Esophagus squamous epithelium (tissue), 4 donors: ENCODE measurements at regions not wholly inside any gene's neighbourhood (a gene's known extent, or its start where the extent isn't known, plus 50 kb on each side); places are given as distances from the start of the nearest gene placed in this dataset.

Experiments used
- POLR2A ChIP-seq, 4 donors: fragments of 450-650 bp; IDR thresholded peaks; one replicate each; pipeline ENCODE4 v1.6.1; 2017; ENCODE audit warnings: antibody characterized with exemption in 4 of 4, mild to moderate bottlenecking in 4 of 4, moderate library complexity in 3 of 4
- TF ChIP-seq, protein P1 (sequence below), 6 experiments: fragments of 450-650 bp in 4 of 6; fragments of 200-600 bp in 2 of 6; sonication (generic) in 2 of 6; IDR thresholded peaks; one replicate each; pipeline ENCODE4 v1.5.1; 2016 to 2019; ENCODE audit warnings: antibody characterized with exemption in 6 of 6, mild to moderate bottlenecking in 4 of 6, moderate library complexity in 4 of 6

DNA sequence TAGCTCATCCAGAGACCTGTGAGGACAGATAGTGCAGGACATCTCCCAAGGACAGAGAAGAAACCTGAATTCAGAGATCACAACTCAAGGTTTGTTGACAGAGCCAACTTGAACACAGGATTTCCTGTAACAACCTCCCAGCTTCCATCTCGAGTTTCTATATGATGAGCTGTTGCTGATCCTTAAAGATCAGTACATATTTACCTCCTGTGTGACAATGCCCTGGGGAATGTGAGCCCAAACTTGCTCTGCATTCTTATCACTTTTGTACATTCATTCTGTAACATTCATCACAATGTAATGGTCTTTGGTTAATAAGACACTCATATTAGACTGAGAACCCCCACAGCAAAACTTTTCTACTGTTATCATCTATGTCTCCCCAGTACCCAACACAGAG lies 468.6 kb downstream of the XPNPEP1 start:
- TF ChIP-seq, protein P1, sequence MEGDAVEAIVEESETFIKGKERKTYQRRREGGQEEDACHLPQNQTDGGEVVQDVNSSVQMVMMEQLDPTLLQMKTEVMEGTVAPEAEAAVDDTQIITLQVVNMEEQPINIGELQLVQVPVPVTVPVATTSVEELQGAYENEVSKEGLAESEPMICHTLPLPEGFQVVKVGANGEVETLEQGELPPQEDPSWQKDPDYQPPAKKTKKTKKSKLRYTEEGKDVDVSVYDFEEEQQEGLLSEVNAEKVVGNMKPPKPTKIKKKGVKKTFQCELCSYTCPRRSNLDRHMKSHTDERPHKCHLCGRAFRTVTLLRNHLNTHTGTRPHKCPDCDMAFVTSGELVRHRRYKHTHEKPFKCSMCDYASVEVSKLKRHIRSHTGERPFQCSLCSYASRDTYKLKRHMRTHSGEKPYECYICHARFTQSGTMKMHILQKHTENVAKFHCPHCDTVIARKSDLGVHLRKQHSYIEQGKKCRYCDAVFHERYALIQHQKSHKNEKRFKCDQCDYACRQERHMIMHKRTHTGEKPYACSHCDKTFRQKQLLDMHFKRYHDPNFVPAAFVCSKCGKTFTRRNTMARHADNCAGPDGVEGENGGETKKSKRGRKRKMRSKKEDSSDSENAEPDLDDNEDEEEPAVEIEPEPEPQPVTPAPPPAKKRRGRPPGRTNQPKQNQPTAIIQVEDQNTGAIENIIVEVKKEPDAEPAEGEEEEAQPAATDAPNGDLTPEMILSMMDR (IDR thresholded peaks at IDR 0.05): no peak
- TF ChIP-seq POLR2A (IDR thresholded peaks at IDR 0.05): no peak
